Neural cell (in vitro differentiated cells): ENCODE measurements at regions not wholly inside any gene's neighbourhood (a gene's known extent, or its start where the extent isn't known, plus 50 kb on each side); places are given as distances from the start of the nearest gene placed in this dataset.

Experiments used
- CTCF ChIP-seq: fragments of 450-650 bp; IDR thresholded peaks from 2 replicates; pipeline ENCODE4 v1.5.1; 2014; ENCODE audit warnings: antibody characterized with exemption, mild to moderate bottlenecking, moderate library complexity; ENCODE audit not compliant: poor library complexity, severe bottlenecking
- EP300 ChIP-seq: fragments of 450-650 bp; conservative IDR thresholded peaks from 2 replicates; pipeline ENCODE4 v1.6.1; 2014; ENCODE audit warnings: antibody characterized with exemption, mild to moderate bottlenecking, moderate library complexity; ENCODE audit not compliant: poor library complexity, severe bottlenecking
- EZH2 ChIP-seq: fragments of 200-600, 300-800 bp; shearing (Covaris generic), sonication (generic); IDR thresholded peaks from 2 replicates; pipeline ENCODE4 v1.6.1; 2014; ENCODE audit warnings: antibody characterized with exemption, low read length, borderline replicate concordance, mild to moderate bottlenecking; ENCODE audit not compliant: insufficient read depth, poor library complexity, severe bottlenecking
- MXI1 ChIP-seq: fragments of 450-650 bp; conservative IDR thresholded peaks from 2 replicates; pipeline ENCODE4 v1.6.1; 2014; ENCODE audit warnings: antibody characterized with exemption, mild to moderate bottlenecking; ENCODE audit not compliant: poor library complexity, severe bottlenecking
- POLR2AphosphoS5 ChIP-seq: IDR thresholded peaks from 2 replicates; pipeline ENCODE4 v1.6.1; 2012
- RAD21 ChIP-seq: fragments of 450-650 bp; conservative IDR thresholded peaks from 2 replicates; pipeline ENCODE4 v1.6.1; 2014; ENCODE audit warnings: antibody characterized with exemption, mild to moderate bottlenecking, moderate library complexity
- REST ChIP-seq: IDR thresholded peaks from 2 replicates; pipeline ENCODE4 v1.6.1; 2012; ENCODE audit warnings: borderline replicate concordance
- SMC3 ChIP-seq: fragments of 450-650 bp; conservative IDR thresholded peaks from 2 replicates; pipeline ENCODE4 v1.6.1; 2014; ENCODE audit warnings: antibody characterized with exemption, mild to moderate bottlenecking, moderate library complexity; ENCODE audit not compliant: poor library complexity
- TAF1 ChIP-seq: IDR thresholded peaks from 2 replicates; pipeline ENCODE4 v1.6.1; 2012; ENCODE audit warnings: low read depth

- TF ChIP-seq SMC3 = no peak
- TF ChIP-seq MXI1 = no peak
- TF ChIP-seq CTCF = no peak
- TF ChIP-seq EZH2 = no peak
- no peak for TF ChIP-seq REST
- no peak for TF ChIP-seq EP300
- TF ChIP-seq TAF1 = no peak
- TF ChIP-seq POLR2AphosphoS5 = no peak
- TF ChIP-seq RAD21 = no peak
Observed at GRCh38 chr4:180284267-180284666, 1958.9 kb upstream of the TENM3 start.
